ENCODE measurements at regions not wholly inside any gene's neighbourhood (a gene's known extent, or its start where the extent isn't known, plus 50 kb on each side); places are given as distances from the start of the nearest gene placed in this dataset.

DNA sequence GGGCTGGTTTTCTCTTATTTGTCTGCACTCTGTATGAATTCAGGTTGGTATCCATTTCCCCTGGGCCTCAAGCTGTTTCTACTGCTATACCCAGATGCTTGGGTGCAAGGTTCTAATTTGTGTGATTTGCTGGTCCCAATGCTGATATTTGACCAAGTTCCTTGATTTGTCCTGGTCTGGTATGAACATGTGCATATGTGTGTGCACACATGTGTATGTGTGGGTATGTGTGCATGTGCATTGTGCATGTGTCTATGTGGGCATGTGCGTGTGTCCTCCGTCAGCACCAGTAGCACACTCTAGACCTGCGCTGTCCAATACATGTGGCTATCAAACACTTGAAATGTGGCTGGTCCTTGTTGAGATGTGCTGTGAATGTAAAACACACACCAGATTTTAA is 102.4 kb upstream of the TSPAN2 start:
- Histone ChIP-seq H3K36me3 (ENCODE audit: control insufficient read depth in 3 of 3, insufficient read depth in 3 of 3, low read length in 3 of 3) (no peaks in the 10 kb centered on the region), H3K9ac (ENCODE audit: low read depth in 1 of 3, low read length in 3 of 3) (no peak overlapping the region), H3K4me3 (ENCODE audit: low read length in 3 of 3) (no peak overlapping the region), H3K4me1 (ENCODE audit: control insufficient read depth in 3 of 3, insufficient read depth in 3 of 3, low read length in 3 of 3) (peaks cover 17 to 41% (median 39%) of the 10 kb centered on the region in 3 donors), H3K27me3 (ENCODE audit: control insufficient read depth in 3 of 3, insufficient read depth in 3 of 3, low read length in 3 of 3) (no peaks in the 10 kb centered on the region), H3K9me3 (ENCODE audit: control insufficient read depth in 3 of 3, low read length in 3 of 3) (no peaks in the 10 kb centered on the region), H3K27ac (ENCODE audit: low read depth, low read length) (peak overlapping the region; percentile 92)

GRCh38 chr1:115190540-115191170 is 101.4 kb upstream of the TSPAN2 start:
- Histone ChIP-seq H3K36me3 (ENCODE audit: control insufficient read depth in 3 of 3, insufficient read depth in 3 of 3, low read length in 3 of 3) (no peaks in the 10 kb centered on the region), H3K27me3 (ENCODE audit: control insufficient read depth in 3 of 3, insufficient read depth in 3 of 3, low read length in 3 of 3) (no peaks in the 10 kb centered on the region), H3K4me1 (ENCODE audit: control insufficient read depth in 3 of 3, insufficient read depth in 3 of 3, low read length in 3 of 3) (peaks cover 25 to 47% (median 39%) of the 10 kb centered on the region in 3 donors), H3K9ac (ENCODE audit: low read depth in 1 of 3, low read length in 3 of 3) (peak overlapping the region in 2 of 3 donors; percentile 5 to 9), H3K27ac (ENCODE audit: low read depth, low read length) (peak overlapping the region; percentile 92), H3K4me3 (ENCODE audit: low read length in 3 of 3) (no peak overlapping the region), H3K9me3 (ENCODE audit: control insufficient read depth in 3 of 3, low read length in 3 of 3) (no peaks in the 10 kb centered on the region)

DNA sequence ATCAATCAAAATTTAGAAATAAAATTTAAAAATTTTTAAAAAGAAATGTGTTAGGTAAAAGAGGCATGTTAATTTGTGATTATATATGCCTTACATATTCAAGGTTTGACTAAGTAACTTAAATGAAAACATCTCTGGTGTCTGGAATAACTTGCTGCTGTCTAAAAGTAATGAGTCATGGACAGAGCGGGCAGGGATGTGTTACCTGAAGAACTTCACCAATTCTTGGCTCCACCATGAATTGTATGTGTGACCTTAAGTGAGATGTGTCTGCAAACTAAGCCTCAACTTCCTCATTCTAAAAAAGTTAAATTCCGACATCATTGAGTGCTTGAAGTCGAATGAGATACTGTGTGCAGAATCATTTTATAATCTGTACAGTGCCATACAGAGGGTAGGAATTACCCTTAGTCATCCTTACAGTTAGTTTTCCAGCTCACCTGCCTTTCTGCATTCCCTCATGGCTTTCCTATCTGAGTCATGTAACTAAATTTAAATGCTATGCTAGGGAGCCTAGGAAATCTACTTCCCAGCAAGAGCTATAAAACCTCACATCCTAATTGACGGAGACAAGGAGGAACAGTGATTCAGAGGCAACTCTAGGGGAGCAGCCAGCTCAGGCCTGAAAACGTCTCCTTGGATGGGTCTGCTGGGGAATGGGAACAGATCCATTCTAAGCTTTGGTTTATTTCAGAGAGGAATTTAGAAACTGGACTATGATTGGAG is 100.7 kb upstream of the TSPAN2 start:
- H3K36me3 ChIP-seq (ENCODE audit: control insufficient read depth in 3 of 3, insufficient read depth in 3 of 3, low read length in 3 of 3): no peaks in the 10 kb centered on the region
- H3K4me3 ChIP-seq (ENCODE audit: low read length in 3 of 3): peak overlapping the region in 1 of 3 donors; percentile 35
- H3K9ac ChIP-seq (ENCODE audit: low read depth in 1 of 3, low read length in 3 of 3): peak overlapping the region in 2 of 3 donors; percentile 5 to 9
- peaks cover 30 to 52% (median 45%) of the 10 kb centered on the region in 3 donors for H3K4me1 ChIP-seq (ENCODE audit: control insufficient read depth in 3 of 3, insufficient read depth in 3 of 3, low read length in 3 of 3)
- H3K27me3 ChIP-seq (ENCODE audit: control insufficient read depth in 3 of 3, insufficient read depth in 3 of 3, low read length in 3 of 3): no peaks in the 10 kb centered on the region
- no peaks in the 10 kb centered on the region for H3K9me3 ChIP-seq (ENCODE audit: control insufficient read depth in 3 of 3, low read length in 3 of 3)
- H3K27ac ChIP-seq (ENCODE audit: low read depth, low read length): peak overlapping the region; percentile 92

DNA sequence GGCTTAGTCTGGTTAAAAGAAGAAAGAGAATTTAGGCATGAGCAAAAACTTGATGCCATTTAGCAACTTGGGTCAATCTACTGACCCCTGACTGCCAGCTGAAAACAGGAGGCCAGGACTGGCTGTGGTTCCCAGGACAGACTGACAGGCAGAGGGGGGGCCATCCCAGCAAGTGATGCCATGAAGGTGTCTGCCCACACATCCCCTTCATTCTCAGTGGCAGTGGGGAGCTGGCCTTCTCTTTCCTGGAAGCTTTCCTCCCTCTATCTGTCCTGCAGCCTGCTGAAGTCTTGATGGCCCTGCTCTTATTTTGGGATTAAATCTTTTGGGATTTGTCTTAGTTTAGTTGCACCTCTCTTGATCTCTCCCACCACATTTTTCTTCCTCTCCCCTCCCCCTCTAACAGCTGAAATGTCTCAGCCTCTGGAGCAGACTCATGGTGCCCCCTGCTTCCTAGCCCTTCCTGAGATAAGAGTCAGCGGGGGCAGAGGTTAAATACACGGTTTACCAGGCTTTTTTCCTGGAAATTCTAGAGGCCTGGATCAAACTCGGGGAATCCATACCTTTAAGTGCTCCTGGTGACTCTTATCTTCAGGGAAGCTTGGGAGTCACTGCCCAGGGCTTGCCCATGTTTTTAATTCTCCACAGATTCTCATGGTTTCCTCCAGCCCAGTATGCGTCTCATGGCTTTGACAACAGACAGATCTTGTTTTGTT is 99.5 kb upstream of the TSPAN2 start:
- no peaks in the 10 kb centered on the region for H3K27me3 ChIP-seq (ENCODE audit: control insufficient read depth in 3 of 3, insufficient read depth in 3 of 3, low read length in 3 of 3)
- no peaks in the 10 kb centered on the region for H3K36me3 ChIP-seq (ENCODE audit: control insufficient read depth in 3 of 3, insufficient read depth in 3 of 3, low read length in 3 of 3)
- H3K4me1 ChIP-seq (ENCODE audit: control insufficient read depth in 3 of 3, insufficient read depth in 3 of 3, low read length in 3 of 3): peaks cover 40 to 54% (median 42%) of the 10 kb centered on the region in 3 donors
- H3K27ac ChIP-seq (ENCODE audit: low read depth, low read length): peak overlapping the region; percentile 92
- H3K9me3 ChIP-seq (ENCODE audit: control insufficient read depth in 3 of 3, low read length in 3 of 3): no peaks in the 10 kb centered on the region
- no peak overlapping the region for H3K4me3 ChIP-seq (ENCODE audit: low read length in 3 of 3)
- no peak overlapping the region for H3K9ac ChIP-seq (ENCODE audit: low read depth in 1 of 3, low read length in 3 of 3)

GRCh38 chr1:115186711-115187265 is 97.5 kb upstream of the TSPAN2 start:
- Histone ChIP-seq H3K36me3 (ENCODE audit: control insufficient read depth in 3 of 3, insufficient read depth in 3 of 3, low read length in 3 of 3) (no peaks in the 10 kb centered on the region), H3K9ac (ENCODE audit: low read depth in 1 of 3, low read length in 3 of 3) (no peak overlapping the region), H3K4me3 (ENCODE audit: low read length in 3 of 3) (no peak overlapping the region), H3K27me3 (ENCODE audit: control insufficient read depth in 3 of 3, insufficient read depth in 3 of 3, low read length in 3 of 3) (no peaks in the 10 kb centered on the region), H3K27ac (ENCODE audit: low read depth, low read length) (peak overlapping the region; percentile 95), H3K9me3 (ENCODE audit: control insufficient read depth in 3 of 3, low read length in 3 of 3) (no peaks in the 10 kb centered on the region), H3K4me1 (ENCODE audit: control insufficient read depth in 3 of 3, insufficient read depth in 3 of 3, low read length in 3 of 3) (peaks cover 46 to 67% (median 48%) of the 10 kb centered on the region in 3 donors)

DNA sequence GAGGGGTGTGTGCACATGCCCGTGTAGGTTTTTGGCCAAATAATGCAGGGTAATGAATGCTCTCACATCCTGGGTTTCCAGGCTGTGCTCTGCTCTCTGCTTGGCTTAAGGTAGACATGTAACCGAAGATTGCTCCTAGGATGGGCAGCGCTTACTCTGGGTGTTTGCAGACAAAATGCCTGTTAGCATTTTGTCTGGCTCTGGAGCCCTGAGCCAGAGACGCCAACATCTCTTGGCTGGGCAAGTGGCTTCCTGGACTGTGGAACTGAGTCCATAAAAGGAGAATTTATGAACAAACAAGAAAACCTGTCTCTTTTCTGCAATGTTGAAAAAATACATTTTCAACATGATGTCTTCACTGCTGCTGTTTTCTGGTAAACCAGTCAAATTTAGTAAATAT is 96.0 kb upstream of the TSPAN2 start:
- H3K9me3 ChIP-seq (ENCODE audit: control insufficient read depth in 3 of 3, low read length in 3 of 3): no peaks in the 10 kb centered on the region
- H3K4me1 ChIP-seq (ENCODE audit: control insufficient read depth in 3 of 3, insufficient read depth in 3 of 3, low read length in 3 of 3): peaks cover 36 to 53% (median 39%) of the 10 kb centered on the region in 3 donors
- H3K27me3 ChIP-seq (ENCODE audit: control insufficient read depth in 3 of 3, insufficient read depth in 3 of 3, low read length in 3 of 3): no peaks in the 10 kb centered on the region
- peak overlapping the region; percentile 63 to 72 (median 72) for H3K9ac ChIP-seq (ENCODE audit: low read depth in 1 of 3, low read length in 3 of 3)
- peak overlapping the region; percentile 95 for H3K27ac ChIP-seq (ENCODE audit: low read depth, low read length)
- peak overlapping the region; percentile 65 to 75 (median 67) for H3K4me3 ChIP-seq (ENCODE audit: low read length in 3 of 3)
- no peaks in the 10 kb centered on the region for H3K36me3 ChIP-seq (ENCODE audit: control insufficient read depth in 3 of 3, insufficient read depth in 3 of 3, low read length in 3 of 3)

DNA sequence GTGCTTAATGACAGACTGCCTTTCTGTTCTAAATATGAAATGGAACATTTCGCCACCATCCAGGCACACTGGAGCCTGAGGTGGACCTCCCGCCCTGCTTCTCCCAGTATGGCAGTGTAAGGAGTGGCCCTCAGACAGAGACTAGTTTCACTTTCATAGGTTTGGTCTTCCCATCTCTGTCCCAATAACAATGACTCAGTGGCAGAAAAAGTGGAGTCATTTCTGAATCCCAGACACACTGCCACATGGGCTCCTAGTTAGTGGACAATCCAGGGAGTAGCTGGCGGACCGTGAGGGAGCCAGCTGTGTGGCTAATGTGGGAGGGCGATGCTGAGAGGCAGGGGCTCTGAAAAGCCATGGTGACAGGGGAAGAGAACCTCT is 95.6 kb upstream of the TSPAN2 start:
- no peaks in the 10 kb centered on the region for H3K9me3 ChIP-seq (ENCODE audit: control insufficient read depth in 3 of 3, low read length in 3 of 3)
- peak overlapping the region; percentile 65 to 75 (median 67) for H3K4me3 ChIP-seq (ENCODE audit: low read length in 3 of 3)
- H3K36me3 ChIP-seq (ENCODE audit: control insufficient read depth in 3 of 3, insufficient read depth in 3 of 3, low read length in 3 of 3): no peaks in the 10 kb centered on the region
- H3K27ac ChIP-seq (ENCODE audit: low read depth, low read length): peak overlapping the region; percentile 95
- H3K9ac ChIP-seq (ENCODE audit: low read depth in 1 of 3, low read length in 3 of 3): peak overlapping the region; percentile 63 to 72 (median 72)
- peaks cover 34 to 54% (median 38%) of the 10 kb centered on the region in 3 donors for H3K4me1 ChIP-seq (ENCODE audit: control insufficient read depth in 3 of 3, insufficient read depth in 3 of 3, low read length in 3 of 3)
- no peaks in the 10 kb centered on the region for H3K27me3 ChIP-seq (ENCODE audit: control insufficient read depth in 3 of 3, insufficient read depth in 3 of 3, low read length in 3 of 3)

- peaks cover 37 to 57% (median 37%) of the 10 kb centered on the region in 3 donors for H3K4me1 ChIP-seq (ENCODE audit: control insufficient read depth in 3 of 3, insufficient read depth in 3 of 3, low read length in 3 of 3)
- H3K9ac ChIP-seq (ENCODE audit: low read depth in 1 of 3, low read length in 3 of 3): peak overlapping the region; percentile 63 to 72 (median 72)
- H3K27me3 ChIP-seq (ENCODE audit: control insufficient read depth in 3 of 3, insufficient read depth in 3 of 3, low read length in 3 of 3): no peaks in the 10 kb centered on the region
- H3K4me3 ChIP-seq (ENCODE audit: low read length in 3 of 3): peak overlapping the region; percentile 65 to 75 (median 67)
- H3K36me3 ChIP-seq (ENCODE audit: control insufficient read depth in 3 of 3, insufficient read depth in 3 of 3, low read length in 3 of 3): no peaks in the 10 kb centered on the region
- no peaks in the 10 kb centered on the region for H3K9me3 ChIP-seq (ENCODE audit: control insufficient read depth in 3 of 3, low read length in 3 of 3)
- peak overlapping the region; percentile 95 for H3K27ac ChIP-seq (ENCODE audit: low read depth, low read length)
Observed at GRCh38 chr1:115184260-115184950, 95.1 kb upstream of the TSPAN2 start.

GRCh38 chr1:115183721-115184259 is 94.5 kb upstream of the TSPAN2 start:
- Histone ChIP-seq H3K4me3 (ENCODE audit: low read length in 3 of 3) (no peak overlapping the region), H3K27ac (ENCODE audit: low read depth, low read length) (peak overlapping the region; percentile 95), H3K36me3 (ENCODE audit: control insufficient read depth in 3 of 3, insufficient read depth in 3 of 3, low read length in 3 of 3) (no peaks in the 10 kb centered on the region), H3K9me3 (ENCODE audit: control insufficient read depth in 3 of 3, low read length in 3 of 3) (no peaks in the 10 kb centered on the region), H3K27me3 (ENCODE audit: control insufficient read depth in 3 of 3, insufficient read depth in 3 of 3, low read length in 3 of 3) (no peaks in the 10 kb centered on the region), H3K9ac (ENCODE audit: low read depth in 1 of 3, low read length in 3 of 3) (peak overlapping the region in 2 of 3 donors; percentile 72), H3K4me1 (ENCODE audit: control insufficient read depth in 3 of 3, insufficient read depth in 3 of 3, low read length in 3 of 3) (peaks cover 40 to 61% (median 41%) of the 10 kb centered on the region in 3 donors)

Data from skeletal muscle tissue (tissue), 3 donors.